ENCODE measurements at regions not wholly inside any gene's neighbourhood (a gene's known extent, or its start where the extent isn't known, plus 50 kb on each side); places are given as distances from the start of the nearest gene placed in this dataset.

DNA sequence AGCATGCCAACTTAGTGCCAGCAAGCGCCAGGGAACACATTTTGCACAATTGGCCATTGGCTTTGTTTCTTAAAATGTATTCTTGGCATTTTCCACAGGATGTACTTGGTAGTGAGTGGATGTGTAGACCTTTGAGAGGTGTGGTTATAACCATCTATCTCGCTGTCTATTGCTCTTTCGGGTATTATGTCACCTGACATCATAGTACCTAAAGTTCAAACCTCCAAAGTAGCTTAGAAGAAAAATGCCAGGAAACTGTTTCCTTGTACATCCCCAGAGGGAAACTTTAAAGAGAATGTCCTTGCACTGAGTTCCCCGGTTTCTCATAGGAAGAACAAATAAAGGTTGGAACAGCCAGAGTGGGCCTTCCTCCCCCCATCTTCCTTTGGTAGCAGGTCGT lies 87.6 kb downstream of the FGF9 start:
- DNase-seq: no peak
- Histone ChIP-seq H3K27me3 (ENCODE audit: insufficient read depth) (peaks cover 9% of the 10 kb centered on the region; the same call in 1 of the 2 replicates), H3K4me3 (ENCODE audit: low read depth in 2 of 2, low read length in 1 of 2) (no peak overlapping the region), H3K27ac (ENCODE audit: low read depth in 2 of 2, low read length in 1 of 2) (no peak overlapping the region), H3K9me3 (no peaks in the 10 kb centered on the region), H3F3A (replicated peaks; ENCODE audit: insufficient read depth) (no peaks in the 10 kb centered on the region), H3K4me1 (ENCODE audit: control insufficient read depth in 1 of 2, insufficient read depth in 2 of 2, low read depth in 1 of 2, low read length in 1 of 2) (no peaks in the 10 kb centered on the region), H3K79me2 (ENCODE audit: insufficient read depth) (no peaks in the 10 kb centered on the region), H3K9ac (no peak overlapping the region), H4K20me1 (ENCODE audit: insufficient read depth) (no peaks in the 10 kb centered on the region), H2AFZ (ENCODE audit: low read depth) (no peak overlapping the region), H3K4me2 (no peak overlapping the region), H3K36me3 (replicated peaks in 1 of 2; ENCODE audit: control insufficient read depth in 1 of 2, insufficient read depth in 2 of 2, low read length in 1 of 2) (no peaks in the 10 kb centered on the region), H3K9me2 (no peaks in the 10 kb centered on the region)
- ChIA-PET CTCF (no interaction called here), POLR2A (no interaction called here)
- WGBS (ENCODE audit: low lambda C conversion rate): 4% methylated on average over 5 of the region's 5 CpGs
- TF ChIP-seq ELF1 (IDR thresholded peaks at IDR 0.05) (no peak), FOXM1 (IDR thresholded peaks at IDR 0.05; ENCODE audit: low read depth) (no peak), RXRA (IDR thresholded peaks at IDR 0.05; ENCODE audit: borderline replicate concordance, low read depth) (no peak), ZBTB33 (IDR thresholded peaks at IDR 0.05; ENCODE audit: borderline replicate concordance, low read depth) (no peak)
- TF ChIP-seq, protein P1, sequence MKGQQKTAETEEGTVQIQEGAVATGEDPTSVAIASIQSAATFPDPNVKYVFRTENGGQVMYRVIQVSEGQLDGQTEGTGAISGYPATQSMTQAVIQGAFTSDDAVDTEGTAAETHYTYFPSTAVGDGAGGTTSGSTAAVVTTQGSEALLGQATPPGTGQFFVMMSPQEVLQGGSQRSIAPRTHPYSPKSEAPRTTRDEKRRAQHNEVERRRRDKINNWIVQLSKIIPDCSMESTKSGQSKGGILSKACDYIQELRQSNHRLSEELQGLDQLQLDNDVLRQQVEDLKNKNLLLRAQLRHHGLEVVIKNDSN (IDR thresholded peaks at IDR 0.05; ENCODE audit: borderline replicate concordance, low read depth): no peak
- TF ChIP-seq, protein P2, sequence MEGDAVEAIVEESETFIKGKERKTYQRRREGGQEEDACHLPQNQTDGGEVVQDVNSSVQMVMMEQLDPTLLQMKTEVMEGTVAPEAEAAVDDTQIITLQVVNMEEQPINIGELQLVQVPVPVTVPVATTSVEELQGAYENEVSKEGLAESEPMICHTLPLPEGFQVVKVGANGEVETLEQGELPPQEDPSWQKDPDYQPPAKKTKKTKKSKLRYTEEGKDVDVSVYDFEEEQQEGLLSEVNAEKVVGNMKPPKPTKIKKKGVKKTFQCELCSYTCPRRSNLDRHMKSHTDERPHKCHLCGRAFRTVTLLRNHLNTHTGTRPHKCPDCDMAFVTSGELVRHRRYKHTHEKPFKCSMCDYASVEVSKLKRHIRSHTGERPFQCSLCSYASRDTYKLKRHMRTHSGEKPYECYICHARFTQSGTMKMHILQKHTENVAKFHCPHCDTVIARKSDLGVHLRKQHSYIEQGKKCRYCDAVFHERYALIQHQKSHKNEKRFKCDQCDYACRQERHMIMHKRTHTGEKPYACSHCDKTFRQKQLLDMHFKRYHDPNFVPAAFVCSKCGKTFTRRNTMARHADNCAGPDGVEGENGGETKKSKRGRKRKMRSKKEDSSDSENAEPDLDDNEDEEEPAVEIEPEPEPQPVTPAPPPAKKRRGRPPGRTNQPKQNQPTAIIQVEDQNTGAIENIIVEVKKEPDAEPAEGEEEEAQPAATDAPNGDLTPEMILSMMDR (IDR thresholded peaks at IDR 0.05): no peak

DNA sequence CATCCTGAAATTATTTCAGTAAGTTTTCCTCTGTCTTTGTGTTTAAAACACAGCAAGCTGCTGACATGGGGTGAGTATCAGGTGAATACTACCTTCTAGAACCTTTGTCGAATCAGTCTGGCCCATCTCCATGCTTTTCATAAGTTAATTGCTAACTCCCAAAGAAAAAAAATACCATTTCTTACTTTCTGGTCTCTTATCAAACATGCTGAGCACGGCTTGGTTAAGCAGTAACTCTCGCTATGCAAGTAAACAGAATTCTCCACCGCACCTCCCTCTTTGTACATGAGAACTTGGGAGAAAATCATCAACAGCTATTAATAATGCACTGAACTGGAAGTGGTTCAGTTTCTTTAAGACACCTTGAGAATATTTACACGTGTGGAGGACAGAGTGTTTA lies 88.6 kb downstream of the FGF9 start:
- H3K4me1 ChIP-seq (ENCODE audit: control insufficient read depth in 1 of 2, insufficient read depth in 2 of 2, low read depth in 1 of 2, low read length in 1 of 2): no peaks in the 10 kb centered on the region
- no peaks in the 10 kb centered on the region for H3F3A ChIP-seq (replicated peaks; ENCODE audit: insufficient read depth)
- H3K9me3 ChIP-seq: no peaks in the 10 kb centered on the region
- ChIA-PET POLR2A (no interaction called here), CTCF (no interaction called here)
- H3K9me2 ChIP-seq: no peaks in the 10 kb centered on the region
- H3K27me3 ChIP-seq (ENCODE audit: insufficient read depth): peaks cover 9% of the 10 kb centered on the region; the same call in 1 of the 2 replicates
- no peak overlapping the region for H3K4me3 ChIP-seq (ENCODE audit: low read depth in 2 of 2, low read length in 1 of 2)
- no peak overlapping the region for H3K4me2 ChIP-seq
- no peaks in the 10 kb centered on the region for H3K36me3 ChIP-seq (replicated peaks in 1 of 2; ENCODE audit: control insufficient read depth in 1 of 2, insufficient read depth in 2 of 2, low read length in 1 of 2)
- no peak overlapping the region for H3K27ac ChIP-seq (ENCODE audit: low read depth in 2 of 2, low read length in 1 of 2)
- no peak overlapping the region for H3K9ac ChIP-seq
- no peaks in the 10 kb centered on the region for H3K79me2 ChIP-seq (ENCODE audit: insufficient read depth)
- H2AFZ ChIP-seq (ENCODE audit: low read depth): no peak overlapping the region
- H4K20me1 ChIP-seq (ENCODE audit: insufficient read depth): no peaks in the 10 kb centered on the region
- WGBS (ENCODE audit: low lambda C conversion rate): 2% methylated on average over 5 of the region's 5 CpGs
- DNase-seq: no peak
- TF ChIP-seq CHD2 (IDR thresholded peaks at IDR 0.05; ENCODE audit: low read length, partially characterized antibody): no peak
- no peak for TF ChIP-seq NRF1 (IDR thresholded peaks at IDR 0.05; ENCODE audit: low read depth, low read length)
- no peak for TF ChIP-seq MEF2A (IDR thresholded peaks at IDR 0.05; ENCODE audit: borderline replicate concordance, low read depth)
- no peak for TF ChIP-seq RFX5 (IDR thresholded peaks at IDR 0.05; ENCODE audit: low read length)
- no peak for TF ChIP-seq JUND (IDR thresholded peaks at IDR 0.05)
- TF ChIP-seq, protein P2 (IDR thresholded peaks at IDR 0.05): no peak
- no peak for TF ChIP-seq ZBTB33 (IDR thresholded peaks at IDR 0.05; ENCODE audit: borderline replicate concordance, low read depth)
- no peak for TF ChIP-seq USF2 (IDR thresholded peaks at IDR 0.05; ENCODE audit: borderline replicate concordance, low read depth, low read length)
- no peak for TF ChIP-seq REST (IDR thresholded peaks at IDR 0.05; ENCODE audit: low read depth, low read length)

All from SK-N-SH (cell line).